Left lung (tissue), 4 donors: ENCODE measurements at regions not wholly inside any gene's neighbourhood (a gene's known extent, or its start where the extent isn't known, plus 50 kb on each side); places are given as distances from the start of the nearest gene placed in this dataset.

Experiments
- ATAC-seq: fragments of 200-7000 bp; cut with Tn5 transposase; one replicate; pipeline ENCODE4 v1.9.1; 2020; ENCODE audit warnings: moderate library complexity
- DNase-seq, 4 donors: peaks; one replicate each; pipeline ENCODE4 v3.0.0-alpha.2; 2013 to 2020
- H3K27ac ChIP-seq, 2 donors: fragments of 200-600 bp; sonication (generic) in 1 of 2; one replicate each; pipeline versions ENCODE4 v1.5.0 to v1.8.0; 2020 to 2021
- H3K27me3 ChIP-seq, 2 donors: fragments of 200-600 bp; sonication (generic) in 1 of 2; one replicate each; pipeline versions ENCODE4 v1.5.0 to v1.8.0; 2020 to 2021
- H3K36me3 ChIP-seq, 2 donors: fragments of 200-600 bp; sonication (generic) in 1 of 2; one replicate each; pipeline versions ENCODE4 v1.5.0 to v1.8.0; 2020 to 2021
- H3K4me1 ChIP-seq, 2 donors: fragments of 200-600 bp; one replicate each; pipeline ENCODE4 v1.8.0; 2021
- H3K4me3 ChIP-seq, 2 donors: fragments of 200-600 bp; sonication (generic) in 1 of 2; one replicate each; pipeline versions ENCODE4 v1.5.0 to v1.8.0; 2020 to 2021; ENCODE audit warnings: mild to moderate bottlenecking in 1 of 2
- H3K9me3 ChIP-seq, 2 donors: fragments of 200-600 bp; sonication (generic) in 1 of 2; one replicate each; pipeline versions ENCODE4 v1.5.0 to v1.8.0; 2020 to 2021
- CTCF ChIP-seq, 2 donors: fragments of 200-600 bp; sonication (generic) in 1 of 2; IDR thresholded peaks; one replicate each; pipeline versions ENCODE4 v1.5.0 to v1.8.0; 2021; ENCODE audit warnings: antibody characterized with exemption in 2 of 2
- intact Hi-C, 2 donors: fragments of 100-400 bp; cut with DNase I; formaldehyde crosslinking; loops; one replicate each; pipeline versions ENCODE4 v1.11.2 to v1.14.2; 2022
- donor health status: DM: no; HTN: yes; CAD: no.
- donor health status: DM: no; HTN: no; CAD: no.

GRCh38 chr2:228871012-228871411, 400.1 kb downstream of the PID1 start:
- no peaks in the 10 kb centered on the region for H3K27me3 ChIP-seq
- no peaks in the 10 kb centered on the region for H3K36me3 ChIP-seq
- no peak overlapping the region for H3K27ac ChIP-seq
- no peak for DNase-seq
- intact Hi-C loops: no loop called here
- ATAC-seq: no peak
- H3K4me3 ChIP-seq: no peak overlapping the region
- no peak for TF ChIP-seq CTCF (IDR thresholded peaks at IDR 0.05)
- H3K4me1 ChIP-seq: no peaks in the 10 kb centered on the region
- H3K9me3 ChIP-seq: peaks cover 0 to 14% of the 10 kb centered on the region in 2 donors

- no peak for DNase-seq
- Histone ChIP-seq H3K4me1 (no peaks in the 10 kb centered on the region), H3K9me3 (peaks cover 0 to 18% of the 10 kb centered on the region in 2 donors), H3K4me3 (no peak overlapping the region), H3K36me3 (no peaks in the 10 kb centered on the region), H3K27me3 (no peaks in the 10 kb centered on the region), H3K27ac (no peak overlapping the region)
- intact Hi-C loops: no loop called here
- TF ChIP-seq CTCF (IDR thresholded peaks at IDR 0.05): no peak
- no peak for ATAC-seq
These were observed 401.3 kb downstream of the PID1 start for GRCh38 chr2:228869636-228870264.

- H3K36me3 ChIP-seq: no peaks in the 10 kb centered on the region
- H3K27ac ChIP-seq: no peak overlapping the region
- DNase-seq (no peak), ATAC-seq (no peak)
- peaks cover 0 to 16% of the 10 kb centered on the region in 2 donors for H3K9me3 ChIP-seq
- H3K4me3 ChIP-seq: no peak overlapping the region
- no peak for TF ChIP-seq CTCF (IDR thresholded peaks at IDR 0.05)
- intact Hi-C loops: no loop called here
- H3K4me1 ChIP-seq: no peaks in the 10 kb centered on the region
- no peaks in the 10 kb centered on the region for H3K27me3 ChIP-seq
These were observed 403.7 kb downstream of the PID1 start for GRCh38 chr2:228867406-228867805.

GRCh38 chr2:228866781-228867180, 404.3 kb downstream of the PID1 start:
- Histone ChIP-seq H3K27ac (no peak overlapping the region), H3K9me3 (peaks cover 0 to 14% of the 10 kb centered on the region in 2 donors), H3K36me3 (no peaks in the 10 kb centered on the region), H3K4me1 (no peaks in the 10 kb centered on the region), H3K4me3 (no peak overlapping the region), H3K27me3 (no peaks in the 10 kb centered on the region)
- intact Hi-C loops: no loop called here
- DNase-seq: no peak
- ATAC-seq: no peak
- no peak for TF ChIP-seq CTCF (IDR thresholded peaks at IDR 0.05)

GRCh38 chr2:228866044-228866443, 405.0 kb downstream of the PID1 start:
- Histone ChIP-seq H3K9me3 (peaks cover 0 to 14% of the 10 kb centered on the region in 2 donors), H3K4me1 (no peaks in the 10 kb centered on the region), H3K27me3 (no peaks in the 10 kb centered on the region), H3K27ac (no peak overlapping the region), H3K36me3 (no peaks in the 10 kb centered on the region), H3K4me3 (no peak overlapping the region)
- intact Hi-C loops: no loop called here
- TF ChIP-seq CTCF (IDR thresholded peaks at IDR 0.05): no peak
- ATAC-seq (no peak), DNase-seq (no peak)
